ENCODE measurements at regions not wholly inside any gene's neighbourhood (a gene's known extent, or its start where the extent isn't known, plus 50 kb on each side); places are given as distances from the start of the nearest gene placed in this dataset.

DNA sequence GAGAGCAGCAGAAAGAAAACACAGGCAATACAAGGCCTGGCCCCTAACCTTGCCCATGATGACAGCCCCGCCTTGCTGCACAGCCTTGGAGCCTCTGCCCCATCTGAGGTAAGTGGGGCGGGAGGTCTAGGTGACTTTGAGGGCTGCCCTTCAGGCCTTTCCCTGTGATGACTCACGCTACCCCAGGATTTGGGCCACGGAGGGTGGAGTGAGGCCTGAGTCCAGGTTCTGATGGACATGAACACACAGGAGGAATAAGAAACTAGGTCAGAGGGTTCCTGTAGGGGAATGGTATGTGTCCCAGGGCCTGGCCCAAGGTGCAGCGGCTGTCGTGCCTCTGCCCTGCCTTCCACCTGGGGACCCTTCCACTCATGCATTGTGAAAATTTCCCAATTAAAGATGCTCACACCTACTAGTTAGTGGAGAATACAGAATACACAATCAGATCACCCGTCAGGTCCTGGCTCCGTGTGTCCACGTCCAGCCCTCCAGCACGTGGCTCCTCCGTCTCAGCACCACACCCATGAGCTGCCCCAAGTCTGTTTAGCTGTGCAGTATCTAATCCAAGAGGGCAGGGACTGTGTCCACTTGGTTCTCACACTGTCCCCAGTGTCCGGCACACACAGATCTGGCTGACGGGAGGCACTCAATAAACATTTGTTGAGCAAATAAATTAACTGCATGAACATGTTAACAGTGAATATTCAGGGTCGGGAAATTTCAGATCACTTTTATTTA, 111.0 kb downstream of the CHST1 start:
- DNase-seq, result no peak

DNA sequence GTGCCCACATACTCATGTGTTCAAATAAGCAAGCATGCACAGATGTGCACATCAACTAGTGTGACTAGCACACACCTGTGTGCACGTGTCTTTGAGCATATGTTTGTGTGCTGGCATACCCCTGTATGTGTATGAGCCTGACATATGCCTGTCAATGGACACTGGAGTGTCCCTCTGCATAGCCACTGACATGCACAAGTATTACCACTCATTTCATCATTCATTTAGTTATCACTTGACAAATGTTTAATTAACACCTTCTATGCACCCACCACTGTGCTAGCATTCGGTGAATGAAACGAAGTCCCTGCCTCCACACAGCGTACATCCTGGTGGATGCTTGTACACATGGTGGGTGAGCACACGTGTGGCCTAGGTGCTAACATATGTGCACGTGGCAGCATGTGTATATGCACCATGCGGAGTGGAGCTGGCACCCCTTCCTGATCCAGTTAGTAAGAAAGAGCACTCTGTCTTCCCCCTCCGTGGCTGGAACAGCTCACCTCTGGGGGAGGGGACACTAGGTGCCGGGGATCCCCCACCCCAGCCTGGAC, 112.0 kb downstream of the CHST1 start:
- DNase-seq, result no peak

DNA sequence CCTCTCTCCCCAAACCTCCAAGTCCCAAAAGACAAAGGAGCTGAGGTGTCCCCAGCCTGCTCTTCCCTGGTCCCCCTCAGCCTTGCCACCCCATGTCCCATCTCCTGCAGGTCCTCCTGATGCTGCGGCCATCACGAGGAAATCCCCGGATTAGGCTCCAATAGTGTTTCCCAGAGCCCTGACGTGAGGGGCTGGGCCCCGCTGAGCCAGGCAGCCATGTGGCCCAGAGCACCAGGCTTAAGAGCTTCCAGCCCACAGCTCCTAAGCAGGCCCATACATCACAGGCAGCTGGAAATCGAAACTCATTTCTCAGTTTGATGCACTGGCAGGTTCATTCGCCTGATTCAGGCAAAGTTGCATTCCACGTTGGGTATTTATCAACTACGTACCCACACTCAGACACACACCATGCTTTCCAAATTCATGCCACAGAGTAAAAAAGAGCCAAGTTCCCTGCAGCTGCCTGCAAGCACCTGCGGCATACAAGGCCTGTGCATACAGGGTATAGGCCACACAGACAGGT, 114.2 kb downstream of the CHST1 start:
- DNase-seq, result no peak

DNA sequence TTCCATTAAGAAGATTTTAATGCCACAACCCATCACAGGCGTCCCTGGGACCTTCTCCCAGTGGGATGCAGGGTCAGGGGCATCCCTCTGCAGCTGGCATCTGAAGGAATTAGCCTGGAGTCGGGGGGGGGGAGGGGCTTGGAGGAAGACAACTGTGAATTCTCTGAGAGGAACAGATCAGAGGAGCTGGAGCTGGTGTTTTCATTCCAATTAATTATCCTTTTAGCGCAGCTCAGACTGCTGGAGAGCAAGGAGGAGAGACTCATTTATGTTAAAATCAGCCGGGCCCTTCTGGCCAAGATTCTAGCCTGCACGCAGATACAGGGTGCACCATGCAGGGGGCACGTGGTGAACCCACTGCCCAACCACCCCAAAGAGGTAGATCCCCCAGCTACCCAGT, 116.2 kb downstream of the CHST1 start:
- DNase-seq, result no peak

DNA sequence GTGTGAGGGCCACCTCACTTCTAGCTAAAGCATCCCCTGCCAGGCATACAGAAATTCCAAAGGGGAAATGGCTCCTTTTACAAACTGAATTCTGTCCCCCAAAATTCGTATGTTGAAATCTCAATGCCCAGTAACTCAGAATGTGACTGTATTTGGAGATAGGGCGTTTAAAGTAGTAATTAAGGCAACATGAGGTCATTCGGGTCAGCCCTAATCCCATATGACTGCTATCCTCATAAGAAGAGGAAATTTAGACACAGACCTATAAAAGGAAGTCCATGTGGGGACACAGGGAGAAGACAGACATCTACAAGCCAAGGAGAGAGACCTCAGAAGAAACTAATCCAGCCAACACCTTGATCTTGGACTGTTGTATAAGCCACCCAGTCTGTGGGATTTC, 119.1 kb downstream of the CHST1 start:
- no peak for DNase-seq

DNA sequence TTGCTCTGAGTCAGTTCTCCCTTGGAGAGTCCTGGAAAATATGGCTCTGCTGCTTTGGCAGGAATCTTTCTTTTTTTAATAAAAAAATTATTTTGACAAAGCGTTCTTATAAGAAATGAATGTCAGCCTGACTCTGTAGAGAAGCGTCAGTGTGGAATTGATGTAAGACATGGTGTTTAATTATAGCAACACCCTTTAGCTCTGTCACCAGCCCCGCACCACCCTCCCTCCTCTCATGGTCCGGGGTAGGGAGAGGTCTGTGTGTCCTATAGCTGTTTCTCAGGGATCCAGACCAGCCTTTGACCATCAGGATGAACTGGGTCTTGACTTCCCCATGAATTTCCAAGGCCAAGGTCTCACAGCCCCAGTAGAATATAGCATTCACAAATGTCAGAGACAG, 120.6 kb downstream of the CHST1 start:
- DNase-seq, result no peak

DNA sequence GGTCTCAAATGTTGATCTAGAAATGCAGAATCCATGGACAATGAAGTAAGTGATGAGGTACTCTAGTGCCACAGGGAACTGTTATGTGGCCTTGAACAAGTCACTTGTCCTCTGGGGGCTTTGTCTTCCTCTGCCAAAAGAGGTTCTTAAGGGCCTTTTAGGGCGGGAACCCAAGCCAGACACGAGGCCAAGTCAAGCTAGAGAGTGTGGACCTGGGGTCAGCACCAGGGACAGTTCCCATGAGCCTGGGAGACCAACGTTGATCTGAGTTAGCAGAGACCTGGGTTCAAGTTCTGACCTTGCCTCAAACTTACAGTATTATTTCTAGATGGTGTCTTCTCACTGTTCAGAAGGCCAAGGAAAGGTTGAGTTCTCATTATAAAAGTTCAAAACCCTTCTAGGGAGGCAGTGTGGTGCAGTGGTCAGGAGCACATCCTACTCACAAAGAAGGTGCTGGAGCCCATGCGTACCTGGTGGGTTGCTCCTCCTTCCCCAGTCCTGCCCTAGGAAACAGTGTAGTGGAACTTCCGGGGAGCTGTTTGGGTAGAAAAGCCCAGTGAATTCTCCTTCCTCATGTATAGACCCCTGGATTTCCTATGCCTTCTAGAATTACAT, 121.5 kb downstream of the CHST1 start:
- no peak for DNase-seq

DNA sequence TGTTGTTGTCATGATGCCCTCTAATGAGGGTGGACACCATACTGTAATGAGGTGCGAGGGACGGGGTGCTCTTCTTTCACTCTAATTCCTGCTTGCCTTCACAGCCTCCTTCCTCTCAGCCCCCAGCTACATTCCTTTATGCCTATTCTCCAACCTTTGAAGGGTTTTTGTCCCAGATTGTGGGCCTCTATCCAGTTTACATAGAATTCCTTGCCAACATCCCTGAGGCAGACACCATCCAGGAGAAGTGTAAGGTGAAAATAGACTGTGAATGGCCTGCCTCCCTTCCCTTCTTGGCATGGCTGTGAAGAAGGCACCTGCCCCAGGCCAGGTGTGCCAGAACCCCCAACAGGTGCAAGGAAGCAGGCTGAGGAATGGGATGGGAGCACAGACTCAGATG, 122.3 kb downstream of the CHST1 start:
- DNase-seq, result no peak

DNA sequence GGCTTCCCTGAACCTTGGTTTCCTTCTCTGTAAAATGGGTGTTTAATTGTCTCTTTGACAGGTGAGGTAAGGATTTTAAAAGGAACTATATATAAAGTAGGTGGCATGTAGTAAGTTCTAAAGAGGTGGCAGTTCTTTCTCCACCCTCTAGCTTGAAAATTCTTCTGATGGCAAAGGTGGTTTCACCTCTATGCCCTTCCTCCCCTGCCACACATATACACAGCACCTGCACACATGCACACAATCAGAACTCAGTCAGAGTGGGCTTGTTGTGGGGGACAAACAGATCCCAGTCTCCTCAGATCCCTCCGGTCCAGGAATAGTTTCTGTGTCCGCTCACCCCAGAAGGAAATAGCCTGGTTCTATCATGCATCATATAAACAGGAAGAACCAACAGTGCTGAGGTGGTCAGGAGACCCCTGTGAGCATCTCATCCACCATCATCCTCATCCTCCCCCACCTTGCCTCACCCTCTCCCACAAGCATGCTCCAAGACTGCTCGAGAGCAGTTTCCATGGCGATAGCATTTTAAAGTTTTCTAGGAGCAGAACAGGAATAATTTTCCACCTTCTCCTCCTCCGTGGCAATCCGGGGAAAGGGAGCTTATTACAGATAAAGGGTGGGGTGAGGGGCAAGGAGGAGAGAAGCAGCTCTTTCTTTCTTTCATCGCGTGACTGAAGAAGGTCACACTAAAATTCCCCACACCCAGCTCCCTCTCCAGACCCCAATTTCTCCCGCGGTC, 123.6 kb downstream of the CHST1 start:
- DNase-seq, result no peak

DNA sequence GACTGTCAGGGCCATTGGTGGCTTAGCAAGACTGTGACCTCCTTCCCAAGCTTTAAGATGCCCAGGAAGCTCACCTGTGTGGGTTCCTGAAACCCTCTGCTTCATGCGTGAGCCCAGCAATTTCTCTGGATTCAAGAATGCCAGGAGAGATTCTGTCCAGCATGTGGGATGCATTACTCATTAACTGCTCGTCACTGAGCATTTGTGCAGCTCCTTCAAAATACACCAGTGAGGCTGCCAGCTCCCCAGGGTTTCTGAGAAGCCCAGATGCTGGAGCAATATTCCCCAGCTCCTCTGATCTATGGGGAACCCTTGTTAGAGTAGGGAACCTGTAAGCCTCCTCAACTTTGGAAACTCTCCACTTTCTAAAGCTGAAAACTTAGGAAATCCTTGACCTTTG, 126.5 kb downstream of the CHST1 start:
- peak; percentile 44 for DNase-seq

DNA sequence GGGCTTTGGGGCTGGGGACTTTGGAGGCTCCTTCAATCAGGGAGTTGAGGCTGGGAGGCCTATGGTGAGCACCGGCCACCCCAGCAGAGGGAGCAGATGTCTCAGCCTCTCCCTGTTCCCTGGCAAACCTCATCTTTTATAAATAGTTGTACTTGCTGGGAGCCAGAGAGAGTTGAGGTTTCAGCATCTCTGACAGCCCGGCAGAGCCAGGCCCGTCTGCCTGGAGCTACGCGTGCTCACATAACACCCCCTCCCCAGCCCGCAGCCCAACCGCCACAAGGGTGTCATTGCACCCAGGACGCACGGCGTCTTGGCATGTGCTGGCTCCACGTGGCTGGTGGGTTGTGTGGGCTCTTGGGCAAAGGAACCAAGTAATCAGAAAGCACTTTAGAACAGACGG, 127.1 kb downstream of the CHST1 start:
- DNase-seq, result peak; percentile 83

DNA sequence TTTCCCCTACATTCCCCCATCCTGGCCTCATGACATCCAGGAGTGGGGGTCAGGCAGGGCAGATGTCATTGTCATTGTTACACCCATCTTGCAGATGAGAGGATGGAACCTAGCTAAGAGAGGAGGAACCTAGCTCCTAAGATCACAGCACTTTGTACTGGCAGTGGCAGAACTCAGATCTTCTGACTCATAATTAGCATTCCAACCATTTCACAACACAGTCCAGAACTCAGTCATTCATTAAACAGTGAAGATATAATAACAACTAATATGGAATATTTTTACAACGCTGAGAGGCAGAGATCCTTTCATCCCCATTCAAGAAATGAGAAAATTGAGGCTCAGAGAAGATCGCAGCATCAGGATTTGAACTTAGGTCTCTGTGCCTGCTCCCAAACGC, 127.8 kb downstream of the CHST1 start:
- no peak for DNase-seq

DNA sequence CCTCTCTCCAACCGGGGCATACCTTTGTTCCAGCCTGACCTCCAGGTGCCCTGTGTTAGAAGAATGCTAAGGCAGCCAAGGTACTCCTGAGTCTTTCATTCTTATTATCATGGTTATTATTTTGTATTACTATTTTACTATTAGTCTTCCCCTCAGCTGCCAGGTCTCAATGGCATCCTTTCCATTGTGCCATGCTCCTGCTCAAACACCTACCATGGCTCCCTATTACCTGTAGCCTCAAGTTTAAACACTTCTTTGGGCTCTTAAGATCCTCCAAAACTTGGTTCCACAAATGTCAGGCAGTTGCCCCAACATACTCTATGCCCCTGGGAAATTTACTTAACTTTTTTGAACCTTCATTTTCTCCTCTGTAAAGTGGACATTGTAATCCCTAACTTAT, 130.4 kb downstream of the CHST1 start:
- no peak for DNase-seq

DNA sequence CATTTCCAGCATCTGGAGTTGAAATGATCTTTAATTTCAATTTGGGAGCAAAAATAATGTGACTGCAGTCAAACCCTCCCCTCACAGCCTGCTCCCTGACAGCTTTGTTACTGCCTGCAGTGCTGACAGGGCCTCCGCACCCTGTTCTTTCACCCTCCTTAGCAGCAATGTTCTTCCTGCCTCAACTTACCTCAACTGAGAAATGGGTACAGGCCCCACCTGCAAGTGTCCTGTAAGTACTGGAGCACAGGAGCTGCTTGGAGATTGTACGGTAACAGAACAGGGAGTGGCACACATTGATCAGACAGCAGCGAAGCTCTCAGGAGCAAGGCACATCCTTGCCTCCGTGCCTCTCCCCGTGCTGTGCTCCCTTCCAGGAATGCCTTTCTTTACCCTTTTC, 131.3 kb downstream of the CHST1 start:
- DNase-seq, result no peak

DNA sequence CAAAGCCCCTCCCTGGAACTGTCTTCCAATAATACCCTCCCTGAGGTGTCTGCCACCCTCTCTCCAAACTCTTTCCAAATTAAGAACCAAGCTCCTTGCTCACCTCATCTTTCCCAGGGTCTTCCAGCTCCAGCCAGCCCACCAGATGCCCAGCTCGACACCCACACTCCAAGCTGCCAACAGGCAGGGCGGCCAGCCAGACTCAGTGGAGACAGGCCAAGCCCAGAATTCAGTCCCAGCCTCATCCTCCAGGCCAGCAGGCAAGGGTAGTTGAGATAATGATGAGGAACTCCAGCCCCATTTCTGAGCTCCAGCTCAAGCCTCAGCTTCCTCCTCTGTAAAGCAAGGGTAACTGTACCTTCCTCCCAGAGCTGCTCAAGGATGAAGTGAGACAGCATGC, 132.9 kb downstream of the CHST1 start:
- peak; percentile 81 for DNase-seq

DNA sequence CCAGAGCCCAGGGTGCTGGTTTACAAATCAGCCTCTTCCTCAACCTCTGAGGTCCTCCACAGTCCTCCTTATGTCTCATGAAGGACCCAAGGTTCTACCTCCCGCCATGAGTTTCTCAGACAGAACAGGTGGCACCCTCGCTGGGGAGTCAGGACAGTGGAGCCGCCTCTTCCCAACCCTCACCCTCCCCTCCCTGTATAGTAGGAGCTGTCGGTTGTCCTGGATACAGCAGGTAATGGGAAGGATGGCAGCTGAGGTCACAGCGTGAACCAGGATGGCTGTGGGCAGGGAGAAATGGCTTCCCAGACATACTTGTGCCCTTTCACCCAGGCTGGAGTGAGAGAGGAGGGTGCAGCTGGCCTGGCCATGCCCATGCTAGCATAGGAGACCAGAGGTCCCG, 134.6 kb downstream of the CHST1 start:
- DNase-seq, result no peak

DNA sequence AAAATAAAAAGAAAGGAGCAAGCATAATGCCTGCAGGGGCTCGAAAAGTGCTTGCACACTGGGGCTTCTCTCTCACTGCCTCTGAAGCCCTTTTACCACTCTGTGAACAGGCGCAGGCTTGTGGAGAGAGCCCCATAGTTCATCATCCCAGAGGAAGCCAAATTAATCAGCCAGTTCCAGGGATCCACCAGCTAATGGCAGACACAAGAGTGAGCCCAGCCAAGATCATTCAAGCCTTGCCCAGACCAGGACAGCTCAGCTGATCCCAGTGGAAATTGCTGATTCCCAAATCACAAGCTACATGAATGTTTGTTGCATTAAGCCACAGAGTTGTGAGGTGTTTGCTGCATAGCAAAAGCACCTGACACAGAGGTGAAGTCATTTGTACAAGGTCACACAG, 135.3 kb downstream of the CHST1 start:
- DNase-seq, result peak; percentile 78

DNA sequence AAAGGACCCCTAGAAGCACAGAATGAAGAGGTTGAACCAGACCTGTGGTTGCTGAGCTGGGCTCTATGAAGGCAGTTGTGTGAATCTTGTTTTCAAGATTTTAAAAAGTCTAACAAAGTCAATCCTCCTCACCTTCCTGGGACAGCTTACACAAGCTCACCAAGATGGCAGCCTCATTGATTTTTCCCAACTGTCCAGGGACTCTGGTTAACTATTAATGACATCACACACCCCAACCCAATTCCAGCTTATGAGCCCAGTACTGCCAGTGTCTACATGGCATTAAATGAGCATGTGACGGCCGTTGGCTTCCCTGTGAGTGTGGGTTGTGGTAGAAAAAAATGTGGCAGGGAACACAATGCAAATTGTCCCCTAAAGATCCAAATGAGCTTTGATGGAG, 137.0 kb downstream of the CHST1 start:
- DNase-seq, result no peak

DNA sequence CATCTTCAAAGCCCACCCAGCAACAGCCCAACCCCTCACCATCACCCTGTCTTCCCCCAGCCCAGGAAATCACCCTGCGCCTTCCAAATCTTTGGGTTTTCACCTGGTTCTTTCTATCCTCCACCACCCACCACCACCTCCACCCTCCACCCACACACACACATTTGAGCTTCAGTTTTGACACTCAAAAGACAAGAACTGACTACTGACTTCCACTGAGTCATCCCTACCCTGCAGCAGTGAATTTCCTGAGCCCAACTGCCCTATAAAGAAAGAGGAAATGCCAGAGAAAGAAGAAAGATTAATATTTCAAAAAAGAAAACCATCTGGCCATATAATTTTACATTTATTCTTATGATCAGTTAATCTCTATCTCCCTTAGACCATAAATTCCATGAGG, 137.5 kb downstream of the CHST1 start:
- DNase-seq, result no peak

DNA sequence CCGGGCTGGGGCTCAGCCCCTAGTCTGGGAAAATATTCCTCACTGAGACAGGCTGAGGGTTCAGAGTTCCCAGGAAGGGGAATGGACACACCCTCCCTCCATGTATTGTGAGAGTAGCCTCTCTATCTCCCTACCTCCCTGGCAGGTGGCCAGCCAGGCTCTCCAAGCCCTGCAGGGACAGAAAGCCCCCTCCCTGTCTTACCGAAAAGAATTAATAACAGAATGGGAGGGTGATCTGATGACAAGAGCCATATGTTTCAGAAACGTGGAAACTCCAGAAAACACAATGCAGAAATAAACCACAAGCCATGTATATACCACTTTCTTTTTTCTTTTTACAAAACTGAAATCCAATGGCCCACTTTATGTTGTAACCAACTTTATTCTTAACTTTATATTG, 140.0 kb downstream of the CHST1 start:
- DNase-seq, result no peak

DNA sequence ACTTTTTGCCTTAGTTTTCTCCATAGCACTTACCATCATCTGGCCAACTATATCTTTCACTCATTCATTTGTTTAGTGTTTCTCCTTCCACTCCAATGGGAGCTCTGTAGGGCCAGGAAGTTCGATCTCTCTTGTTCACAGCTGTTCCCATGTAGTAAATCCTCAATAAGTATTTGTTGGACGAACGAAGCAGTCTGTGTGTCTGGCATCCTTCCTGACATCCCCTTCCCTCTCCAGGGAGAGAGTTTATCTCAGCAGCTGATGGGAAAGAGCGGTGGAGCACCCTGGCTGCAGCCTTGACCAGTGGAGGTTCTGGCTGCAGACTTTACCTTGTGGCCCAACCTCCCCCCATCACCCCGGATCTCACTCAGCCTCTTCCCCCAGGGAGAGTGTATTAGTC, 141.7 kb downstream of the CHST1 start:
- DNase-seq, result no peak

DNA sequence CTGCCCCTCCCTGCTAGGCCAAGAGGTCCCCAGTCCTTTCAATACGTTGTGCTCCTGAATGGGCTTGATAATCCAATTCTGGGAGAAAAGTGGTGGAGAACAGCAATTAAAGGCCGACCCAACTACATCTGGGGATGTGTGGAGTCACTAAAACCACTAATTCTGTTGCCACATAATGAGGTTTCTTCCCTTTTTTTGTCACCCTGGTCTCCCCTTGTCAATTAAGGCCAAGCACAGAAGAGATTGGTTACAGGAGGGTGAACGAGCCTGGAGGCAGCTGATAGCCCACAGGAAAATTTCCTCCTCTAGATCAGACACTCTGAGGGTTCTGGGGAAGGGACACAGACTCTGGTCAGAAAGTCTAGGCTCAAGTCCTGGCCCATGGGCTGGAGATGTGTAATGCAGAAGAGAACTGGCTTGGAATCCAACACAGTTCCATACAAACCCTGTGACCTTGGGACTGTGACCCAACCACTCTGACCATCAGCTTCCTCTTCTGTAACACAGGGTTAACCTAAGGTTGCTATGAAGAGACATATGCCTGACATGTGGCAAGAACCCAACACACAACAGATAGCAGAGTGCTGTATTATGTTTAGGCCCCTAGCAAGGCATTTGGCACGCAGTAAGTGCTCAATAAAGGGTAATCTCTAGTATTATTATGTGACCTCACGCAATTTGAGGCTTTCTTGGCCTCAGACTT, 146.4 kb downstream of the CHST1 start:
- DNase-seq, result no peak

DNA sequence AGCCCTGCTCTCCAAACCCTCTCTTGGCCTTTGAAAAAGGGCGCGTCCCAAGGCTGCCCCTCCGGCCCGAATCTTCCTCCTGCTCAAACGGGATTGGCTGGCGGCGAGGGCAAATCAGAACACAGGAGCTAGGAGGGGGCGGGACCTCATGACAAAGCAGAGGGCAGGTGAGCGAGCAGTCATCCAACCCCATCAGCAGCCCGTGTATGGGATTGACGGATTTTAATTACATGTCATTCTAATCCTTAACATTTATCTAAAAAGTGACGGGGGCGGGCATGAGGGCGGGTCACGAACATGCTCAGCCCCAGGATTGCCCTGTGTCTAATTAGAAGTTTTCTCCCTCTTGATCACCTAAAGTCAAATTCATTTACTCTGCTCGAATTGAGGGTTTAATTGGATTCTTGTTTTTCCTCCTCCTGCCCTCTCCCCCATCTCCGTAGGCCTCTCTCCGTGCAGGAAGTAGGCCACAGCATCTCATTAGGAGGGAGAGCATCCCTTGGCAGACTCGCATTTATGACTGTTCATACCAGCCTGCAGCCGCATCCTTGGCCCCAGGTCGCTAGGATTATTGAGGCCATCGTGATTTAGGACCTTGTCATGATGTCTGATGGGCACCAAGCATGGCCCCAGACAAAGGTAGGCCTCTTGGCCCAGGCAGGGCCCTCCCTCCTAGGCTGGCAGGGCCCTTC, 147.1 kb downstream of the CHST1 start:
- no peak for DNase-seq

All from NCI-H446 treated with DMSO at 0.1 percent for 48 hours (cell line).